Activated CD8-positive, alpha-beta T cell treated with anti-CD3 and anti-CD28 coated beads for 36 hours (primary cell): ENCODE measurements at regions not wholly inside any gene's neighbourhood (a gene's known extent, or its start where the extent isn't known, plus 50 kb on each side); places are given as distances from the start of the nearest gene placed in this dataset.

ENCODE experiments used
- ATAC-seq: fragments of 200-7000 bp; cut with Tn5 transposase; one replicate; pipeline ENCODE4 v1.10.0; 2021; ENCODE audit warnings: mild to moderate bottlenecking, moderate library complexity
- CTCF ChIA-PET: fragments of 350-600 bp; sonication (Branson Sonifier 250); formaldehyde crosslinking; loops from one replicate; lab custom pipeline; 2021; ENCODE audit warnings: antibody characterized with exemption; lab: Charles Lee
- POLR2A ChIA-PET: fragments of 350-600 bp; sonication (Branson Sonifier 250); formaldehyde crosslinking; loops from one replicate; lab custom pipeline; 2021; ENCODE audit warnings: antibody characterized with exemption; lab: Charles Lee
- DNase-seq: peaks from one replicate; pipeline ENCODE4 v3.0.0-alpha.2; 2020
- H3K27ac Mint-ChIP-seq: one replicate; pipeline ENCODE4 v1.8.0; 2021; ENCODE audit warnings: mild to moderate bottlenecking, mixed read lengths
- H3K27me3 Mint-ChIP-seq: one replicate; pipeline ENCODE4 v1.8.0; 2021; ENCODE audit warnings: mixed read lengths
- H3K36me3 Mint-ChIP-seq: one replicate; pipeline ENCODE4 v1.8.0; 2021; ENCODE audit warnings: low read depth, mixed read lengths
- H3K4me1 Mint-ChIP-seq: one replicate; pipeline ENCODE4 v1.8.0; 2021; ENCODE audit warnings: low read depth, mixed read lengths
- H3K4me3 Mint-ChIP-seq: one replicate; pipeline ENCODE4 v1.8.0; 2021; ENCODE audit warnings: mild to moderate bottlenecking, moderate library complexity, mixed read lengths
- H3K9me3 Mint-ChIP-seq: one replicate; pipeline ENCODE4 v1.8.0; 2021; ENCODE audit warnings: mixed read lengths
- intact Hi-C: fragments of 100-400 bp; cut with micrococcal nuclease; formaldehyde crosslinking; loops from one replicate; pipeline ENCODE4 v1.10.0; 2022
- TF ChIP-seq, protein P1 (sequence below): fragments of 200-600 bp; IDR thresholded peaks from one replicate; pipeline ENCODE4 v1.8.0; 2022; ENCODE audit warnings: antibody characterized with exemption, mild to moderate bottlenecking

- Mint-ChIP-seq H3K27me3 (no peaks in the 10 kb centered on the region), H3K4me1 (no peaks in the 10 kb centered on the region), H3K36me3 (no peaks in the 10 kb centered on the region), H3K27ac (no peak overlapping the region), H3K4me3 (no peak overlapping the region), H3K9me3 (peaks cover 4% of the 10 kb centered on the region)
- POLR2A ChIA-PET, result no interaction called here
- ATAC-seq, result no peak
- TF ChIP-seq, protein P1, sequence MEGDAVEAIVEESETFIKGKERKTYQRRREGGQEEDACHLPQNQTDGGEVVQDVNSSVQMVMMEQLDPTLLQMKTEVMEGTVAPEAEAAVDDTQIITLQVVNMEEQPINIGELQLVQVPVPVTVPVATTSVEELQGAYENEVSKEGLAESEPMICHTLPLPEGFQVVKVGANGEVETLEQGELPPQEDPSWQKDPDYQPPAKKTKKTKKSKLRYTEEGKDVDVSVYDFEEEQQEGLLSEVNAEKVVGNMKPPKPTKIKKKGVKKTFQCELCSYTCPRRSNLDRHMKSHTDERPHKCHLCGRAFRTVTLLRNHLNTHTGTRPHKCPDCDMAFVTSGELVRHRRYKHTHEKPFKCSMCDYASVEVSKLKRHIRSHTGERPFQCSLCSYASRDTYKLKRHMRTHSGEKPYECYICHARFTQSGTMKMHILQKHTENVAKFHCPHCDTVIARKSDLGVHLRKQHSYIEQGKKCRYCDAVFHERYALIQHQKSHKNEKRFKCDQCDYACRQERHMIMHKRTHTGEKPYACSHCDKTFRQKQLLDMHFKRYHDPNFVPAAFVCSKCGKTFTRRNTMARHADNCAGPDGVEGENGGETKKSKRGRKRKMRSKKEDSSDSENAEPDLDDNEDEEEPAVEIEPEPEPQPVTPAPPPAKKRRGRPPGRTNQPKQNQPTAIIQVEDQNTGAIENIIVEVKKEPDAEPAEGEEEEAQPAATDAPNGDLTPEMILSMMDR, result no peak
- intact Hi-C loops, result no loop called here
- CTCF ChIA-PET, result no interaction called here
- DNase-seq, result no peak
Observed at GRCh38 chr3:175885231-175885766, 1026.2 kb downstream of the NAALADL2 start.

- TF ChIP-seq, protein P1, result no peak
- DNase-seq (no peak), ATAC-seq (no peak)
- peaks cover 7% of the 10 kb centered on the region for H3K9me3 Mint-ChIP-seq
- ChIA-PET POLR2A (no interaction called here), CTCF (no interaction called here)
- no peak overlapping the region for H3K27ac Mint-ChIP-seq
- intact Hi-C loops, result no loop called here
- no peak overlapping the region for H3K4me3 Mint-ChIP-seq
- no peaks in the 10 kb centered on the region for H3K27me3 Mint-ChIP-seq
- no peaks in the 10 kb centered on the region for H3K4me1 Mint-ChIP-seq
- H3K36me3 Mint-ChIP-seq, result no peaks in the 10 kb centered on the region
Observed at GRCh38 chr3:175879417-175879816, 1020.3 kb downstream of the NAALADL2 start.

GRCh38 chr3:175869404-175869803, 1010.3 kb downstream of the NAALADL2 start:
- intact Hi-C loops, result no loop called here
- Mint-ChIP-seq H3K27me3 (no peaks in the 10 kb centered on the region), H3K36me3 (no peaks in the 10 kb centered on the region), H3K4me3 (no peak overlapping the region), H3K4me1 (no peaks in the 10 kb centered on the region), H3K27ac (no peak overlapping the region), H3K9me3 (peaks cover 2% of the 10 kb centered on the region)
- no peak for ATAC-seq
- TF ChIP-seq, protein P1, result no peak
- ChIA-PET POLR2A (no interaction called here), CTCF (no interaction called here)
- DNase-seq, result no peak

DNA sequence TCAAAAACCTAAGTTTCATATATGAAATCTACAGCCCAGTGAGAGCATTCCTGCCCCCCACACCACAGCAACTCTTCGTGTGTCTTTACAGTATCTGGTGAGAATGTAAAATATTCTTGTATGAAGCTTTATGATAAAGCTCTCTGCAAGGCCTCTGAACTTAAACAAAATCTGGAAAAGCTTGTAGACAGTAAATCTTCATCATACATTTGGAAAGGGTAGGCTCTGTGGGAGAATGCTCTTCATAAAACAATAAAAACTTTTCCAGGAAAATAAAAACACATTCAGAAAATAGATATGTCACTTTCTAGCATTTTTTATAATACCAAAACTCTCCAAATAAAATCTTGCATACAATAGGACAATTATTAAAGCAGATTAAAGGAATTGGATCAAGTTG, 1009.5 kb downstream of the NAALADL2 start:
- TF ChIP-seq, protein P1, result no peak
- POLR2A ChIA-PET, result no interaction called here
- Mint-ChIP-seq H3K4me1 (no peaks in the 10 kb centered on the region), H3K36me3 (no peaks in the 10 kb centered on the region), H3K4me3 (no peak overlapping the region), H3K27me3 (no peaks in the 10 kb centered on the region), H3K27ac (no peak overlapping the region), H3K9me3 (peaks cover 2% of the 10 kb centered on the region)
- CTCF ChIA-PET, result no interaction called here
- no peak for ATAC-seq
- DNase-seq, result no peak
- intact Hi-C loops, result no loop called here

GRCh38 chr3:175865724-175866123, 1006.6 kb downstream of the NAALADL2 start:
- H3K4me3 Mint-ChIP-seq, result no peak overlapping the region
- CTCF ChIA-PET, result no interaction called here
- H3K27ac Mint-ChIP-seq, result no peak overlapping the region
- intact Hi-C loops, result no loop called here
- H3K9me3 Mint-ChIP-seq, result no peaks in the 10 kb centered on the region
- H3K4me1 Mint-ChIP-seq, result no peaks in the 10 kb centered on the region
- H3K27me3 Mint-ChIP-seq, result no peaks in the 10 kb centered on the region
- POLR2A ChIA-PET, result no interaction called here
- H3K36me3 Mint-ChIP-seq, result no peaks in the 10 kb centered on the region
- ATAC-seq (no peak), DNase-seq (no peak)
- TF ChIP-seq, protein P1, result no peak
